ENCODE measurements at regions not wholly inside any gene's neighbourhood (a gene's known extent, or its start where the extent isn't known, plus 50 kb on each side); places are given as distances from the start of the nearest gene placed in this dataset.

DNA sequence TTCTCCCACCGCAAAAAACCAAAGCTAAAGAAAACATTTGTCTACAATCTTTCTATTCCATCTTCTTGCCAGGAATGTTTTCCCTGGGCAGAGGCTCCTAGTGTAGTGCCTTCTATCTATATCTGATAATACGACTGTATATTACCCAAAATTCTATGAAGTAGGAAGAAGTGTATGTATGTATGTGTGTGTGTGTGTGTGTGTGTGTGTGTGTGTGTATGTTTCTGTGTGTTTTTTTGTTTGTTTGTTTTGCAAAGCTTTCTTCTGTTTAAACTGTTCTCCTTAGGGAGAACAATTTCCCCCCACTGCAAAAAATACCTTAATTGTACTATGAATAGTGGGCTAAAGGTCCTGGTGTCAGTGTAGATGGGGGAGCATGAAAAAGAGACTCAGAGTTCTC, 312.6 kb upstream of the CITED2 start:
- Mint-ChIP-seq H3K36me3 (no peaks in the 10 kb centered on the region), H3K27ac (no peak overlapping the region), H3K4me1 (peaks cover 4% of the 10 kb centered on the region), H3K9me3 (no peaks in the 10 kb centered on the region), H3K27me3 (ENCODE audit: insufficient read depth, low read depth) (peaks cover 4% of the 10 kb centered on the region), H3K4me3 (no peak overlapping the region)
- H3K9me3 ChIP-seq (ENCODE audit: low read depth): no peaks in the 10 kb centered on the region
- no peaks in the 10 kb centered on the region for H3K79me2 ChIP-seq (ENCODE audit: low read depth)
- peak overlapping the region; percentile 10 for H2AFZ ChIP-seq (replicated peaks)
- no peaks in the 10 kb centered on the region for H3F3A ChIP-seq (ENCODE audit: low read depth)
- no peaks in the 10 kb centered on the region for H3K4me1 ChIP-seq
- H4K20me1 ChIP-seq (ENCODE audit: low read depth): no peaks in the 10 kb centered on the region
- H3K9ac ChIP-seq: no peak overlapping the region
- TF ChIP-seq EZH2phosphoT487 (IDR thresholded peaks at IDR 0.05) (no peak), EZH2 (IDR thresholded peaks at IDR 0.05) (no peak)
- TF ChIP-seq, protein P1, sequence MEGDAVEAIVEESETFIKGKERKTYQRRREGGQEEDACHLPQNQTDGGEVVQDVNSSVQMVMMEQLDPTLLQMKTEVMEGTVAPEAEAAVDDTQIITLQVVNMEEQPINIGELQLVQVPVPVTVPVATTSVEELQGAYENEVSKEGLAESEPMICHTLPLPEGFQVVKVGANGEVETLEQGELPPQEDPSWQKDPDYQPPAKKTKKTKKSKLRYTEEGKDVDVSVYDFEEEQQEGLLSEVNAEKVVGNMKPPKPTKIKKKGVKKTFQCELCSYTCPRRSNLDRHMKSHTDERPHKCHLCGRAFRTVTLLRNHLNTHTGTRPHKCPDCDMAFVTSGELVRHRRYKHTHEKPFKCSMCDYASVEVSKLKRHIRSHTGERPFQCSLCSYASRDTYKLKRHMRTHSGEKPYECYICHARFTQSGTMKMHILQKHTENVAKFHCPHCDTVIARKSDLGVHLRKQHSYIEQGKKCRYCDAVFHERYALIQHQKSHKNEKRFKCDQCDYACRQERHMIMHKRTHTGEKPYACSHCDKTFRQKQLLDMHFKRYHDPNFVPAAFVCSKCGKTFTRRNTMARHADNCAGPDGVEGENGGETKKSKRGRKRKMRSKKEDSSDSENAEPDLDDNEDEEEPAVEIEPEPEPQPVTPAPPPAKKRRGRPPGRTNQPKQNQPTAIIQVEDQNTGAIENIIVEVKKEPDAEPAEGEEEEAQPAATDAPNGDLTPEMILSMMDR (IDR thresholded peaks at IDR 0.05): no peak
- no peak overlapping the region for H3K27ac ChIP-seq
- H3K27me3 ChIP-seq: no peaks in the 10 kb centered on the region
- no peak overlapping the region for H3K4me3 ChIP-seq
- DNase-seq (ENCODE audit: low spot score): no peak
- H3K36me3 ChIP-seq: no peaks in the 10 kb centered on the region
- H3K4me2 ChIP-seq: no peak overlapping the region

DNA sequence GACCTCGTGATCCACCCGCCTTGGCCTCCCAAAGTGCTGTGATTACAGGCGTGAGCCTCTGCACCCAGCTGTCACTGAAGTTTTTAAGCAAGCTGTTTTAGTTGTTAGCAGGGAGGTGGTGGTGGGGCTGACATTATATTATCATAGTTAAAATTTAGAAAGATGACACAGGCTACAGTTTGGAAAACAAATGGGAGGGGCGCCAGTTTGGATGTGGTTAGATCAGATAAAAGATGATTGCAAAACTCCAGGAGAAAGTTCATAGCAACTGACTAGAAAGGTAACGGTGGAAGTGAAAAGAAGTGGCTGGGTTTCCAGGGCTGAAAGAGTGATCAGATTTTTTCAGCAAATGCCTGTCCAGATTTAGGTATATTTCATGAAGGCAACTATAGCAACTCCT, 311.9 kb upstream of the CITED2 start:
- Histone ChIP-seq H4K20me1 (ENCODE audit: low read depth) (no peaks in the 10 kb centered on the region), H3K27me3 (no peaks in the 10 kb centered on the region), H3K9me3 (ENCODE audit: low read depth) (no peaks in the 10 kb centered on the region), H3K36me3 (no peaks in the 10 kb centered on the region), H2AFZ (replicated peaks) (no peak overlapping the region), H3K9ac (no peak overlapping the region), H3K4me3 (no peak overlapping the region), H3K4me2 (no peak overlapping the region), H3F3A (ENCODE audit: low read depth) (no peaks in the 10 kb centered on the region), H3K27ac (no peak overlapping the region), H3K4me1 (no peaks in the 10 kb centered on the region), H3K79me2 (ENCODE audit: low read depth) (no peaks in the 10 kb centered on the region)
- Mint-ChIP-seq H3K36me3 (no peaks in the 10 kb centered on the region), H3K27ac (no peak overlapping the region), H3K27me3 (ENCODE audit: insufficient read depth, low read depth) (peaks cover 4% of the 10 kb centered on the region), H3K4me3 (no peak overlapping the region), H3K9me3 (no peaks in the 10 kb centered on the region), H3K4me1 (peaks cover 4% of the 10 kb centered on the region)
- DNase-seq (ENCODE audit: low spot score): no peak
- TF ChIP-seq EZH2phosphoT487 (IDR thresholded peaks at IDR 0.05): no peak
- TF ChIP-seq, protein P1 (IDR thresholded peaks at IDR 0.05): no peak
- no peak for TF ChIP-seq EZH2 (IDR thresholded peaks at IDR 0.05)

DNA sequence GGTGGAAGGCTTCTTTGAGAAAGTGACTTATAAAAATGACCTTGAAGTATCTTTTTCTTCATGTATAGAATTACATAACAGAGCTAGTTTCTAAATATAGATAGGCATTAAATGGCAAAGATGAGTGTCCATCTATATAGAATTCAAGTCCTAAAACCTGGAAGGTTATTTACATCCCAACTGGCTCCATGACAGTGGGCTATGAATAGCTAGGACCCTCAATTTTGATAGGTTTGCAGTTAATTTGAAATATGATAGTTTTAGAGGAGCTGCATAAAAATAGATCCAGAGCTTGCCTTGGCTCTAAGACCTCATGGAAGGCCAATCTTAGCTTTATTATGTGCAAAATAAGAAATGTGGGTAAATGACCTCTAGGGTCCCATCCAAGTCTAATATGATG, 310.6 kb upstream of the CITED2 start:
- Histone ChIP-seq H3K9ac (no peak overlapping the region), H3K4me1 (no peaks in the 10 kb centered on the region), H3F3A (ENCODE audit: low read depth) (no peaks in the 10 kb centered on the region), H2AFZ (replicated peaks) (no peak overlapping the region), H4K20me1 (ENCODE audit: low read depth) (no peaks in the 10 kb centered on the region), H3K79me2 (ENCODE audit: low read depth) (no peaks in the 10 kb centered on the region), H3K9me3 (ENCODE audit: low read depth) (no peaks in the 10 kb centered on the region), H3K4me3 (no peak overlapping the region), H3K27ac (no peak overlapping the region), H3K4me2 (no peak overlapping the region), H3K27me3 (no peaks in the 10 kb centered on the region), H3K36me3 (no peaks in the 10 kb centered on the region)
- no peaks in the 10 kb centered on the region for H3K36me3 Mint-ChIP-seq
- no peak overlapping the region for H3K4me3 Mint-ChIP-seq
- H3K9me3 Mint-ChIP-seq: no peaks in the 10 kb centered on the region
- no peak for TF ChIP-seq EZH2phosphoT487 (IDR thresholded peaks at IDR 0.05)
- no peak for TF ChIP-seq EZH2 (IDR thresholded peaks at IDR 0.05)
- TF ChIP-seq, protein P1 (IDR thresholded peaks at IDR 0.05): no peak
- DNase-seq (ENCODE audit: low spot score): no peak
- H3K4me1 Mint-ChIP-seq: peaks cover 6% of the 10 kb centered on the region
- H3K27ac Mint-ChIP-seq: no peak overlapping the region
- H3K27me3 Mint-ChIP-seq (ENCODE audit: insufficient read depth, low read depth): peaks cover 4% of the 10 kb centered on the region
